ENCODE measurements at regions not wholly inside any gene's neighbourhood (a gene's known extent, or its start where the extent isn't known, plus 50 kb on each side); places are given as distances from the start of the nearest gene placed in this dataset.

DNA sequence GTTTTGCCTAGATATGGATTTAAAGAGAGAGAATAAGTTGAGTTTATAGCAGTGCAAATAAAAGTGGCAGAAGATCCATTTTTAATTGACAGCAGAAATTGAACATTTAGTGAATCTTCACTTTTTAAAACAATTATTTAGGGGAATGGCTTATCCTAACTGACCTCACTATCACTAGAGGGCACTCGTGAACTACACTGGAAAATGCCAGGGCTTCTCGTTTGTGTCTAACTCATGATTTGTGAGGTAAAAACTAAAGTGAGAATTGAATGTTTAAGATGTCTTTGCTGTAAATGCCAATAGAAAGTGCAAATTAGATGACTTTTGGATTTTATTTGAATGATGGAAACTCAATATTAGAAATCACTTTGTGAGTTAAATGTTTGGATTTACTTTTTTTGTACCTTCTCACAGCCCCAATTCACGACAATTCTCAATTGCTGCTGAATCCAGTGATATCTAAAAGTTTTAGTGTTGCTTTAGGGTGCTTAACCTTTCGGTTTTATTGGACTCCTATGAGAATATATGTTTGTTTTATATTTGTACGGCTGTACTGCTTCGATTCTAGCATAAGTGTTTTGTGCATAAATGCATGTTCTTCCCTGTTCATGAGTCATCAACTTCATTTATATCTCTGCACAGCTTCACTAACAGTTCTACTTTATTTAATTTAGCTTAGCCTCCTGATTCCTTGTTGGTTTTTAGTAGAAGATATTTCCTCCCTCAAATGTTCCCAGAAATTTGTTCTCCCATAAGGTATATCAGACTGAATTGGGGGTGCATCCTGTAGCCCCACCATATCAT lies 462.1 kb downstream of the MFSD1 start:
- no peaks in the 10 kb centered on the region for H3K9me3 ChIP-seq (ENCODE audit: control insufficient read depth, low read depth, low read length)
- DNase-seq (ENCODE audit: low read depth, low spot score) (no peak), FAIRE-seq (no peak)
- H3K36me3 ChIP-seq (ENCODE audit: control insufficient read depth in 2 of 2, extremely low read depth in 1 of 2, insufficient read depth in 2 of 2, low read length in 2 of 2): no peaks in the 10 kb centered on the region
- TF ChIP-seq, protein P1, sequence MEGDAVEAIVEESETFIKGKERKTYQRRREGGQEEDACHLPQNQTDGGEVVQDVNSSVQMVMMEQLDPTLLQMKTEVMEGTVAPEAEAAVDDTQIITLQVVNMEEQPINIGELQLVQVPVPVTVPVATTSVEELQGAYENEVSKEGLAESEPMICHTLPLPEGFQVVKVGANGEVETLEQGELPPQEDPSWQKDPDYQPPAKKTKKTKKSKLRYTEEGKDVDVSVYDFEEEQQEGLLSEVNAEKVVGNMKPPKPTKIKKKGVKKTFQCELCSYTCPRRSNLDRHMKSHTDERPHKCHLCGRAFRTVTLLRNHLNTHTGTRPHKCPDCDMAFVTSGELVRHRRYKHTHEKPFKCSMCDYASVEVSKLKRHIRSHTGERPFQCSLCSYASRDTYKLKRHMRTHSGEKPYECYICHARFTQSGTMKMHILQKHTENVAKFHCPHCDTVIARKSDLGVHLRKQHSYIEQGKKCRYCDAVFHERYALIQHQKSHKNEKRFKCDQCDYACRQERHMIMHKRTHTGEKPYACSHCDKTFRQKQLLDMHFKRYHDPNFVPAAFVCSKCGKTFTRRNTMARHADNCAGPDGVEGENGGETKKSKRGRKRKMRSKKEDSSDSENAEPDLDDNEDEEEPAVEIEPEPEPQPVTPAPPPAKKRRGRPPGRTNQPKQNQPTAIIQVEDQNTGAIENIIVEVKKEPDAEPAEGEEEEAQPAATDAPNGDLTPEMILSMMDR (optimal IDR thresholded peaks at IDR 0.05 in 1 of 3, IDR thresholded peaks at IDR 0.05 in 1 of 3, conservative IDR thresholded peaks at IDR 0.05 in 1 of 3; ENCODE audit: extremely low read depth in 1 of 3, insufficient read depth in 2 of 3, low read length in 3 of 3): peak; percentile 50 to 72 (median 68)
- TF ChIP-seq EZH2 (IDR thresholded peaks at IDR 0.05; ENCODE audit: low read length): no peak
- no peak overlapping the region for H3K9ac ChIP-seq (ENCODE audit: control insufficient read depth, extremely low read depth, insufficient read depth, low read length)
- no peaks in the 10 kb centered on the region for H3K9me1 ChIP-seq (ENCODE audit: control insufficient read depth, extremely low read depth, insufficient read depth, low read length)
- no peaks in the 10 kb centered on the region for H4K20me1 ChIP-seq (ENCODE audit: control insufficient read depth, extremely low read depth, insufficient read depth, low read length)
- no peak overlapping the region for H3K4me3 ChIP-seq (ENCODE audit: control insufficient read depth in 2 of 3, extremely low read depth in 1 of 3, insufficient read depth in 2 of 3, low read depth in 1 of 3, low read length in 3 of 3)
- dilution Hi-C loops (cut with MboI; ENCODE audit: extremely low pct_ligation_motif_present, low sequenced_read_pairs): no loop called here
- H3K4me2 ChIP-seq (ENCODE audit: control insufficient read depth, extremely low read depth, insufficient read depth, low read depth, low read length): no peak overlapping the region
- no peaks in the 10 kb centered on the region for H3K79me2 ChIP-seq (ENCODE audit: control insufficient read depth, insufficient read depth, low read length)
- H2AFZ ChIP-seq (ENCODE audit: control insufficient read depth, low read length): no peak overlapping the region
- peaks cover 5% of the 10 kb centered on the region for H3K27me3 ChIP-seq (ENCODE audit: control insufficient read depth, extremely low read depth, insufficient read depth, low read length)
- no peak overlapping the region for H3K27ac ChIP-seq (ENCODE audit: control insufficient read depth, insufficient read depth, low read length)
- H3K4me1 ChIP-seq (ENCODE audit: control insufficient read depth, extremely low read depth, insufficient read depth, low read length): no peaks in the 10 kb centered on the region

DNA sequence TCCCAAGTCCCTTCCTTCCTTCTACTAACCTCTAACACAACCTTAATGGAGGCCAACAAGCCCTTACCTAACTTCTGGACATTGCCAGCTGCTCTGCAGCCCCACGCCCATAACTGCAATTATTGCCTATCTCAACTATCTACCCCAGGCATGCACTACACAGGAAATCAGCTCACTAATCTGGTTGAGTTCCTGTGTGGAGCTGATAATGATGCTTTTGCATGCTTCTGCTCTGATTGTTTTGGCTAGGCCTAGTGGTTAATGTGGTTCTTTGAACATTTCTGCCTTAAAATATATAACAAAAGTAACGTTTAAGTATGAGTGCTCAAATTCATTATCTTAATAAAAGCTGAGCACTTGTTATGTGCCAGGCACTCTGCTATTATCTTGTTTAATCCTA lies 463.9 kb downstream of the MFSD1 start:
- H3K36me3 ChIP-seq (ENCODE audit: control insufficient read depth in 2 of 2, extremely low read depth in 1 of 2, insufficient read depth in 2 of 2, low read length in 2 of 2): no peaks in the 10 kb centered on the region
- no peak overlapping the region for H3K4me2 ChIP-seq (ENCODE audit: control insufficient read depth, extremely low read depth, insufficient read depth, low read depth, low read length)
- FAIRE-seq: no peak
- no peaks in the 10 kb centered on the region for H3K4me1 ChIP-seq (ENCODE audit: control insufficient read depth, extremely low read depth, insufficient read depth, low read length)
- no peak overlapping the region for H2AFZ ChIP-seq (ENCODE audit: control insufficient read depth, low read length)
- no peaks in the 10 kb centered on the region for H3K9me3 ChIP-seq (ENCODE audit: control insufficient read depth, low read depth, low read length)
- no peak overlapping the region for H3K27ac ChIP-seq (ENCODE audit: control insufficient read depth, insufficient read depth, low read length)
- no peaks in the 10 kb centered on the region for H3K79me2 ChIP-seq (ENCODE audit: control insufficient read depth, insufficient read depth, low read length)
- H4K20me1 ChIP-seq (ENCODE audit: control insufficient read depth, extremely low read depth, insufficient read depth, low read length): no peaks in the 10 kb centered on the region
- no peak for DNase-seq (ENCODE audit: low read depth, low spot score)
- dilution Hi-C loops (cut with MboI; ENCODE audit: extremely low pct_ligation_motif_present, low sequenced_read_pairs): no loop called here
- peaks cover 5% of the 10 kb centered on the region for H3K27me3 ChIP-seq (ENCODE audit: control insufficient read depth, extremely low read depth, insufficient read depth, low read length)
- H3K9me1 ChIP-seq (ENCODE audit: control insufficient read depth, extremely low read depth, insufficient read depth, low read length): no peaks in the 10 kb centered on the region
- H3K4me3 ChIP-seq (ENCODE audit: control insufficient read depth in 2 of 3, extremely low read depth in 1 of 3, insufficient read depth in 2 of 3, low read depth in 1 of 3, low read length in 3 of 3): no peak overlapping the region
- H3K9ac ChIP-seq (ENCODE audit: control insufficient read depth, extremely low read depth, insufficient read depth, low read length): no peak overlapping the region
- no peak for TF ChIP-seq EZH2 (IDR thresholded peaks at IDR 0.05; ENCODE audit: low read length)
- TF ChIP-seq, protein P1 (optimal IDR thresholded peaks at IDR 0.05 in 1 of 3, IDR thresholded peaks at IDR 0.05 in 1 of 3, conservative IDR thresholded peaks at IDR 0.05 in 1 of 3; ENCODE audit: extremely low read depth in 1 of 3, insufficient read depth in 2 of 3, low read length in 3 of 3): no peak
